H1 (cell line): ENCODE measurements at regions not wholly inside any gene's neighbourhood (a gene's known extent, or its start where the extent isn't known, plus 50 kb on each side); places are given as distances from the start of the nearest gene placed in this dataset.
A peak's percentile ranks its signal among the peaks of the same experiment; 100 is the strongest.

Source experiments
- CBX5 ChIP-seq: fragments of 300-800, 300-1000 bp; sonication (generic); IDR thresholded peaks from 2 replicates; pipeline ENCODE4 v1.7.1; 2016; ENCODE audit warnings: antibody characterized with exemption, low read length, low read depth
- CBX8 ChIP-seq: fragments of 300-800, 300-1000 bp; sonication (generic); IDR thresholded peaks from 2 replicates; pipeline ENCODE4 v1.7.1; 2016; ENCODE audit warnings: low read depth, low read length, borderline replicate concordance
- CHD7 ChIP-seq: fragments of 300-600 bp; sonication (generic); IDR thresholded peaks from 2 replicates; pipeline ENCODE4 v1.7.1; 2012; ENCODE audit warnings: low read length, moderate library complexity, mild to moderate bottlenecking, inconsistent platforms; ENCODE audit not compliant: insufficient replicate concordance
- CTBP2 ChIP-seq: IDR thresholded peaks from 2 replicates; pipeline ENCODE4 v1.7.0; 2011; ENCODE audit warnings: borderline replicate concordance, mild to moderate bottlenecking, moderate library complexity, mixed read lengths, low read length; ENCODE audit not compliant: insufficient read depth, insufficient read length
- EZH2 ChIP-seq: fragments of 200-600 bp; sonication (generic); IDR thresholded peaks from 2 replicates; pipeline ENCODE4 v1.7.1; 2012; ENCODE audit warnings: low read depth, mild to moderate bottlenecking, moderate library complexity, low read length, inconsistent platforms; ENCODE audit not compliant: severe bottlenecking
- RFX5 ChIP-seq: IDR thresholded peaks from 2 replicates; pipeline ENCODE4 v1.6.1; 2011; ENCODE audit warnings: low read depth, low read length, improper control_type of control experiment, borderline replicate concordance
- TAF1 ChIP-seq: IDR thresholded peaks from 2 replicates; pipeline ENCODE4 v1.6.1; 2011; ENCODE audit warnings: mild to moderate bottlenecking, low read depth, low read length
- TF ChIP-seq, protein P1 (sequence below), 3 experiments: IDR thresholded peaks; 1 replicate in 2 of 3; 2 replicates in 1 of 3; pipeline versions ENCODE4 v1.5.1 to v1.6.1; 2011; ENCODE audit warnings: low read length in 3 of 3, mild to moderate bottlenecking in 3 of 3, inconsistent platforms in 2 of 3, low read depth in 1 of 3, moderate library complexity in 1 of 3; ENCODE audit not compliant: insufficient read depth in 1 of 3; ENCODE audit errors: control extremely low read depth in 1 of 3

DNA sequence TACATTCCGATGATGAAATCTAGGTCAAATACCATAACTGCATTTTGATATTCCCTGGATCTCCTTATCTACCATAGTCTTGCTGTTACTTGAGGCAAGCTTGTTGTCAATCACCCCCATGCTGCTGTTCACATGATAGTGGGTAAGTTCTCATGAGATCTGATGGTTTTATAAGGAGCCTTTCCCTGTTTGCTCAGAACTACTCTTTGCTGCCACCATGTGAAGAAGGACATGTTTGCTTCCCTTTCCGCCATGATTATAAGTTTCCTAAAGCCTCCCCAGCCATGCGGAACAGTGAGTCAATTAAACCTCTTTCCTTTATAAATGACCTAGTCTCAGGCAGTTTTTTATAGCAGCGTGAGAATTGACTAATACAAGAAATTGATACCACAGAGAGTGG, 432.0 kb downstream of the GLUD2 start (continued):
- TF ChIP-seq CHD7 = no peak
- no peak for TF ChIP-seq EZH2
- TF ChIP-seq CTBP2 = no peak
- no peak for TF ChIP-seq TAF1
- TF ChIP-seq RFX5 = no peak
- TF ChIP-seq, protein P1, sequence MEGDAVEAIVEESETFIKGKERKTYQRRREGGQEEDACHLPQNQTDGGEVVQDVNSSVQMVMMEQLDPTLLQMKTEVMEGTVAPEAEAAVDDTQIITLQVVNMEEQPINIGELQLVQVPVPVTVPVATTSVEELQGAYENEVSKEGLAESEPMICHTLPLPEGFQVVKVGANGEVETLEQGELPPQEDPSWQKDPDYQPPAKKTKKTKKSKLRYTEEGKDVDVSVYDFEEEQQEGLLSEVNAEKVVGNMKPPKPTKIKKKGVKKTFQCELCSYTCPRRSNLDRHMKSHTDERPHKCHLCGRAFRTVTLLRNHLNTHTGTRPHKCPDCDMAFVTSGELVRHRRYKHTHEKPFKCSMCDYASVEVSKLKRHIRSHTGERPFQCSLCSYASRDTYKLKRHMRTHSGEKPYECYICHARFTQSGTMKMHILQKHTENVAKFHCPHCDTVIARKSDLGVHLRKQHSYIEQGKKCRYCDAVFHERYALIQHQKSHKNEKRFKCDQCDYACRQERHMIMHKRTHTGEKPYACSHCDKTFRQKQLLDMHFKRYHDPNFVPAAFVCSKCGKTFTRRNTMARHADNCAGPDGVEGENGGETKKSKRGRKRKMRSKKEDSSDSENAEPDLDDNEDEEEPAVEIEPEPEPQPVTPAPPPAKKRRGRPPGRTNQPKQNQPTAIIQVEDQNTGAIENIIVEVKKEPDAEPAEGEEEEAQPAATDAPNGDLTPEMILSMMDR (IDR thresholded peaks at IDR 0.05; ENCODE audit: control extremely low read depth in 1 of 3, insufficient read depth in 1 of 3, low read depth in 1 of 3, low read length in 3 of 3) = peak in 1 of 3 experiments; percentile 10; a peak in 1 of 4 replicates
- TF ChIP-seq CBX5 = no peak
- no peak for TF ChIP-seq CBX8
